B cell (primary cell): ENCODE measurements at regions not wholly inside any gene's neighbourhood (a gene's known extent, or its start where the extent isn't known, plus 50 kb on each side); places are given as distances from the start of the nearest gene placed in this dataset.

Source experiments
- ATAC-seq: fragments of 200-7000 bp; cut with Tn5 transposase; one replicate; pipeline ENCODE4 v1.10.0; 2021; ENCODE audit warnings: low read depth, mild to moderate bottlenecking, moderate number of reproducible peaks, moderate library complexity
- CTCF ChIA-PET: fragments of 350-600 bp; sonication (Branson Sonifier 250); formaldehyde crosslinking; loops from one replicate; lab custom pipeline; 2021; ENCODE audit warnings: antibody characterized with exemption, inconsistent platforms; lab: Charles Lee
- POLR2A ChIA-PET: fragments of 350-600 bp; sonication (Branson Sonifier 250); formaldehyde crosslinking; loops from one replicate; lab custom pipeline; 2021; ENCODE audit warnings: antibody characterized with exemption; lab: Charles Lee
- DNase-seq: peaks from one replicate; pipeline ENCODE4 v3.0.0; 2013
- H2AFZ ChIP-seq: 2 replicates; pipeline ENCODE4 v1.6.1; 2012; ENCODE audit warnings: mild to moderate bottlenecking, low read depth, low read length; ENCODE audit not compliant: insufficient read depth, poor library complexity, severe bottlenecking
- H3K27ac ChIP-seq, 2 donors: 1 replicate in 1 of 2; 2 replicates in 1 of 2; pipeline ENCODE4 v1.5.1; 2012 to 2013; ENCODE audit warnings: low read length in 2 of 2, mild to moderate bottlenecking in 2 of 2, moderate library complexity in 1 of 2
- H3K27me3 ChIP-seq, 4 experiments: fragments of 200-600 bp in 1 of 4; sonication (generic) in 1 of 4; replicated peaks in 1 of 4; 1 replicate in 2 of 4; 2 replicates in 2 of 4; pipeline versions ENCODE4 v1.6.1 to v1.7.0; 2013 to 2016; ENCODE audit warnings: low read length in 3 of 4, mild to moderate bottlenecking in 2 of 4, mixed read lengths in 1 of 4, moderate library complexity in 1 of 4; ENCODE audit not compliant: insufficient read depth in 4 of 4, control insufficient read depth in 3 of 4; ENCODE audit errors: control extremely low read depth in 1 of 4
- H3K36me3 ChIP-seq, 2 experiments: replicated peaks in 1 of 2; 1 replicate in 1 of 2; 2 replicates in 1 of 2; pipeline versions ENCODE4 v1.6.1 to v1.7.1; 2013; ENCODE audit warnings: low read length in 1 of 2; ENCODE audit not compliant: insufficient read depth in 2 of 2, control insufficient read depth in 1 of 2; ENCODE audit errors: control extremely low read depth in 1 of 2, extremely low read depth in 1 of 2
- H3K4me1 ChIP-seq, 2 donors: fragments of 200-600 bp in 1 of 2; sonication (generic) in 1 of 2; 1 replicate in 1 of 2; 2 replicates in 1 of 2; pipeline versions ENCODE4 v1.5.1 to v1.6.1; 2013 to 2017; ENCODE audit warnings: low read length in 2 of 2; ENCODE audit not compliant: control insufficient read depth in 2 of 2, insufficient read depth in 2 of 2
- H3K4me2 ChIP-seq: replicated peaks from 2 replicates; pipeline ENCODE3; 2012; ENCODE audit warnings: mild to moderate bottlenecking, low read depth, low read length; ENCODE audit not compliant: poor library complexity, severe bottlenecking
- H3K4me3 ChIP-seq, 5 experiments: fragments of 200-600 bp in 1 of 5; sonication (generic) in 1 of 5; 1 replicate in 3 of 5; 2 replicates in 2 of 5; pipeline versions ENCODE4 v1.5.1 to v1.7.0; 2011 to 2016; ENCODE audit warnings: low read length in 4 of 5, mild to moderate bottlenecking in 4 of 5, low read depth in 2 of 5, control low read depth in 1 of 5, moderate library complexity in 1 of 5; ENCODE audit not compliant: insufficient read depth in 1 of 5; ENCODE audit errors: control extremely low read depth in 1 of 5, extremely low read depth in 1 of 5
- H3K79me2 ChIP-seq: fragments of 200-600 bp; sonication (generic); one replicate; pipeline ENCODE4 v1.6.0; 2016; ENCODE audit warnings: low read length; ENCODE audit not compliant: control insufficient read depth, insufficient read depth
- H3K9ac ChIP-seq: fragments of 200-600 bp; sonication (generic); 2 replicates; pipeline ENCODE4 v1.6.1; 2017; ENCODE audit warnings: mild to moderate bottlenecking, low read length, moderate library complexity
- H3K9me3 ChIP-seq, 3 donors: one replicate each; pipeline versions ENCODE4 v1.6.1 to v1.7.1; 2013; ENCODE audit warnings: low read length in 2 of 3; ENCODE audit not compliant: control insufficient read depth in 2 of 3, insufficient read depth in 1 of 3; ENCODE audit errors: control extremely low read depth in 1 of 3
- H4K20me1 ChIP-seq: 2 replicates; pipeline ENCODE4 v1.6.0; 2012; ENCODE audit warnings: mild to moderate bottlenecking, low read length; ENCODE audit not compliant: insufficient read depth, control insufficient read depth, poor library complexity, severe bottlenecking
- H3K27ac Mint-ChIP-seq: one replicate; pipeline ENCODE4 v1.8.0; 2021; ENCODE audit warnings: mixed read lengths
- H3K27me3 Mint-ChIP-seq: one replicate; pipeline ENCODE4 v1.8.0; 2021; ENCODE audit warnings: mixed read lengths
- H3K4me1 Mint-ChIP-seq: one replicate; pipeline ENCODE4 v1.8.0; 2021; ENCODE audit warnings: mixed read lengths
- H3K4me3 Mint-ChIP-seq: one replicate; pipeline ENCODE4 v1.8.0; 2021; ENCODE audit warnings: mixed read lengths
- H3K9me3 Mint-ChIP-seq: one replicate; pipeline ENCODE4 v1.8.0; 2022; ENCODE audit warnings: mixed read lengths; ENCODE audit not compliant: insufficient read depth
- EZH2 ChIP-seq: IDR thresholded peaks from 2 replicates; pipeline ENCODE4 v1.6.1; 2012; ENCODE audit warnings: borderline replicate concordance, low read depth, mild to moderate bottlenecking, moderate library complexity, low read length; ENCODE audit not compliant: insufficient read depth, poor library complexity, severe bottlenecking
- WGBS: methylation state at CpG from one replicate; pipeline ENCODE4 v1.1.5; 2013; ENCODE audit warnings: missing lambda C conversion rate; ENCODE audit not compliant: insufficient coverage; 5-methylcytosine and 5-hydroxymethylcytosine counted together
- intact Hi-C: fragments of 100-400 bp; cut with micrococcal nuclease; formaldehyde crosslinking; loops from one replicate; pipeline ENCODE4 v1.10.0; 2022
- TF ChIP-seq, protein P1 (sequence below): fragments of 200-600 bp; IDR thresholded peaks from one replicate; pipeline ENCODE4 v1.8.0; 2022; ENCODE audit warnings: antibody characterized with exemption, mild to moderate bottlenecking

DNA sequence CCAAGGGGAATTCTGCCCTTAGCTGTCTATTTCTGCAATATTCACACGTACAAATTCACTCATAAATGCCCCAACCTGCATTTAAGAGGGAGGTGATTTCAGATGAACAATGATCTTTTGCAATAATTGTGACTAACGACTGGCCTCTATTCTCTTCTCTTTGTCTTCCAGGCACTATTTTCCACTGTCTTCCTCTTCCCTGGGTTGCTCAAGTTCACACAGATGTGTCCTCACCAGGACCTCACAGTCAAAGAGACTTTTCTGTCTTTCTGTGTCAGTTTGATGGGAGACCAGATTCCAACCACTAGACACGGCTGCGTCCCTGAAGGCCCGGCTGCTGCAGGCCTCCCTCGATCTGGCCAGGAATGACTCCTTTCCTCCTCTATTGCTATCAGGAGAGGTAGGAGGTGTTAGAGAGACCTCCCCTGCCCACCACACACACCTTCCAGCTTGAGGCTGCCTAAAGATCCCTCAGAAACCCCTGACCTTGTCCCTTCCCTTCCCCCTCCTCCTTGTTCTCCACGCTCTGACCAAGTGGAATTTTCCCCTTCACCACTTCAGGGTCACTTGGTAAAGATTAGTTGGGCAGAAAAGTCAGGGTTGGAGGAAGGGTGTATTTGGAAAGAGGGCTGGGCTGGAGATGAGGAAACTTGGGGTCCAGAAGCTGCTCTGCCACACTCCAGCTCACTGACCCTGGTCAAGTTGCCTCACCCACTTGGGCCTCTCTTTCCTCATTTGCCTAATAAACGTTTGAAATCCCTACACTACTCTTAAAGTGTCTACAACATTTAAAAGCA lies 109.2 kb upstream of the COPS8 start:
- Histone ChIP-seq H3K79me2 (no peaks in the 10 kb centered on the region), H3K4me2 (no peak overlapping the region), H3K4me1 (no peaks in the 10 kb centered on the region), H3K27ac (no peak overlapping the region), H4K20me1 (no peaks in the 10 kb centered on the region), H3K9ac (no peak overlapping the region), H3K9me3 (no peaks in the 10 kb centered on the region), H3K36me3 (no peaks in the 10 kb centered on the region), H2AFZ (no peak overlapping the region), H3K4me3 (no peak overlapping the region), H3K27me3 (peaks cover 0 to 9% (median 0%) of the 10 kb centered on the region in 4 experiments)
- DNase-seq (no peak), ATAC-seq (no peak)
- Mint-ChIP-seq H3K4me3 (no peak overlapping the region), H3K27ac (no peak overlapping the region), H3K4me1 (no peaks in the 10 kb centered on the region), H3K27me3 (peaks cover 40% of the 10 kb centered on the region), H3K9me3 (no peaks in the 10 kb centered on the region)
- TF ChIP-seq, protein P1, sequence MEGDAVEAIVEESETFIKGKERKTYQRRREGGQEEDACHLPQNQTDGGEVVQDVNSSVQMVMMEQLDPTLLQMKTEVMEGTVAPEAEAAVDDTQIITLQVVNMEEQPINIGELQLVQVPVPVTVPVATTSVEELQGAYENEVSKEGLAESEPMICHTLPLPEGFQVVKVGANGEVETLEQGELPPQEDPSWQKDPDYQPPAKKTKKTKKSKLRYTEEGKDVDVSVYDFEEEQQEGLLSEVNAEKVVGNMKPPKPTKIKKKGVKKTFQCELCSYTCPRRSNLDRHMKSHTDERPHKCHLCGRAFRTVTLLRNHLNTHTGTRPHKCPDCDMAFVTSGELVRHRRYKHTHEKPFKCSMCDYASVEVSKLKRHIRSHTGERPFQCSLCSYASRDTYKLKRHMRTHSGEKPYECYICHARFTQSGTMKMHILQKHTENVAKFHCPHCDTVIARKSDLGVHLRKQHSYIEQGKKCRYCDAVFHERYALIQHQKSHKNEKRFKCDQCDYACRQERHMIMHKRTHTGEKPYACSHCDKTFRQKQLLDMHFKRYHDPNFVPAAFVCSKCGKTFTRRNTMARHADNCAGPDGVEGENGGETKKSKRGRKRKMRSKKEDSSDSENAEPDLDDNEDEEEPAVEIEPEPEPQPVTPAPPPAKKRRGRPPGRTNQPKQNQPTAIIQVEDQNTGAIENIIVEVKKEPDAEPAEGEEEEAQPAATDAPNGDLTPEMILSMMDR, result no peak
- no peak for TF ChIP-seq EZH2
- intact Hi-C loops, result no loop called here
- POLR2A ChIA-PET, result no interaction called here
- CTCF ChIA-PET, result no interaction called here
- WGBS, result 80% methylated on average over 2 of the region's 8 CpGs

- Mint-ChIP-seq H3K4me3 (no peak overlapping the region), H3K27ac (no peak overlapping the region), H3K27me3 (peaks cover 40% of the 10 kb centered on the region), H3K4me1 (no peaks in the 10 kb centered on the region), H3K9me3 (no peaks in the 10 kb centered on the region)
- no peak overlapping the region for H3K27ac ChIP-seq
- intact Hi-C loops, result no loop called here
- H3K36me3 ChIP-seq, result no peaks in the 10 kb centered on the region
- DNase-seq (no peak), ATAC-seq (no peak)
- WGBS, result 90% methylated on average over 8 of the region's 11 CpGs
- no peak overlapping the region for H2AFZ ChIP-seq
- H3K4me3 ChIP-seq, result no peak overlapping the region
- TF ChIP-seq EZH2, result no peak
- TF ChIP-seq, protein P1, result no peak
- CTCF ChIA-PET, result no interaction called here
- POLR2A ChIA-PET, result no interaction called here
- no peaks in the 10 kb centered on the region for H3K79me2 ChIP-seq
- H4K20me1 ChIP-seq, result no peaks in the 10 kb centered on the region
- no peak overlapping the region for H3K9ac ChIP-seq
- peaks cover 0 to 4% (median 0%) of the 10 kb centered on the region in 3 donors for H3K9me3 ChIP-seq
- no peak overlapping the region for H3K4me2 ChIP-seq
- peaks cover 0 to 9% (median 0%) of the 10 kb centered on the region in 4 experiments for H3K27me3 ChIP-seq
- H3K4me1 ChIP-seq, result no peaks in the 10 kb centered on the region
Measured at GRCh38 chr2:236977063-236977851, 108.4 kb upstream of the COPS8 start.
